C1 segment of cervical spinal cord (tissue), 14 donors: ENCODE measurements at regions not wholly inside any gene's neighbourhood (a gene's known extent, or its start where the extent isn't known, plus 50 kb on each side); places are given as distances from the start of the nearest gene placed in this dataset.

ENCODE experiments used
- DNase-seq, 14 donors: peaks; one replicate each; lab custom pipeline; 2025; lab: John Stamatoyannopoulos, UW

- no peak for DNase-seq
These were observed 606.0 kb downstream of the BUD13 start for GRCh38 chr11:116166573-116167465.

GRCh38 chr11:116164843-116165242 lies 607.9 kb downstream of the BUD13 start:
- DNase-seq, result no peak

GRCh38 chr11:116162886-116163230 lies 609.9 kb downstream of the BUD13 start:
- no peak for DNase-seq

- no peak for DNase-seq
These were observed 610.5 kb downstream of the BUD13 start for GRCh38 chr11:116162086-116162885.

GRCh38 chr11:116148645-116149044 lies 624.1 kb downstream of the BUD13 start:
- DNase-seq, result no peak

- no peak for DNase-seq
These were observed 624.7 kb downstream of the BUD13 start for GRCh38 chr11:116148056-116148455.

GRCh38 chr11:116145187-116145865 lies 627.5 kb downstream of the BUD13 start:
- no peak for DNase-seq

- DNase-seq, result peak in 1 of 14 donors; percentile 35
These were observed 628.3 kb downstream of the BUD13 start for GRCh38 chr11:116144387-116144958.

GRCh38 chr11:116138280-116138679 lies 634.1 kb upstream of the CADM1 start:
- no peak for DNase-seq

GRCh38 chr11:116137753-116138152 lies 633.5 kb upstream of the CADM1 start:
- no peak for DNase-seq

- no peak for DNase-seq
These were observed 632.9 kb upstream of the CADM1 start for GRCh38 chr11:116136987-116137674.

GRCh38 chr11:116135891-116136290 lies 631.7 kb upstream of the CADM1 start:
- DNase-seq, result no peak

GRCh38 chr11:116134450-116134849 lies 630.2 kb upstream of the CADM1 start:
- DNase-seq, result no peak

- no peak for DNase-seq
These were observed 628.2 kb upstream of the CADM1 start for GRCh38 chr11:116132273-116132978.

GRCh38 chr11:116130122-116130521 lies 625.9 kb upstream of the CADM1 start:
- DNase-seq, result no peak

- DNase-seq, result no peak
These were observed 625.2 kb upstream of the CADM1 start for GRCh38 chr11:116129456-116129855.

- no peak for DNase-seq
These were observed 622.3 kb upstream of the CADM1 start for GRCh38 chr11:116126562-116126961.

- no peak for DNase-seq
These were observed 620.9 kb upstream of the CADM1 start for GRCh38 chr11:116124922-116125714.

- no peak for DNase-seq
These were observed 619.5 kb upstream of the CADM1 start for GRCh38 chr11:116123739-116124138.
